Liver (tissue), 8 donors: ENCODE measurements at regions not wholly inside any gene's neighbourhood (a gene's known extent, or its start where the extent isn't known, plus 50 kb on each side); places are given as distances from the start of the nearest gene placed in this dataset.

Experiments
- DNase-seq: peaks from one replicate; pipeline ENCODE4 v3.0.0-alpha.2; 2017; ENCODE audit warnings: low spot score
- H3K27ac ChIP-seq, 2 donors: one replicate each; pipeline ENCODE4 v1.7.0; 2013; ENCODE audit warnings: inconsistent platforms in 2 of 2, low read length in 2 of 2, control low read depth in 1 of 2, low read depth in 1 of 2, mild to moderate bottlenecking in 1 of 2
- H3K27me3 ChIP-seq, 4 donors: one replicate each; pipeline versions ENCODE4 v1.6.1 to v1.7.0; 2013; ENCODE audit warnings: low read length in 3 of 4, inconsistent platforms in 1 of 4, mild to moderate bottlenecking in 1 of 4, moderate library complexity in 1 of 4; ENCODE audit not compliant: control insufficient read depth in 4 of 4, insufficient read depth in 4 of 4
- H3K36me3 ChIP-seq, 4 donors: one replicate each; pipeline versions ENCODE4 v1.6.1 to v1.7.0; 2013; ENCODE audit warnings: low read length in 3 of 4, mild to moderate bottlenecking in 3 of 4, low read depth in 1 of 4, moderate library complexity in 1 of 4; ENCODE audit not compliant: control insufficient read depth in 4 of 4, insufficient read depth in 3 of 4
- H3K4me1 ChIP-seq, 4 donors: one replicate each; pipeline versions ENCODE4 v1.6.1 to v1.7.0; 2013; ENCODE audit warnings: low read length in 3 of 4, mild to moderate bottlenecking in 3 of 4, moderate library complexity in 1 of 4; ENCODE audit not compliant: control insufficient read depth in 4 of 4, insufficient read depth in 4 of 4
- H3K4me3 ChIP-seq, 3 donors: one replicate each; pipeline versions ENCODE4 v1.6.1 to v1.7.0; 2013; ENCODE audit warnings: low read length in 3 of 3, control low read depth in 1 of 3, low read depth in 1 of 3, mild to moderate bottlenecking in 1 of 3
- H3K9ac ChIP-seq, 2 donors: one replicate each; pipeline ENCODE4 v1.7.0; 2013; ENCODE audit warnings: low read length in 2 of 2, mild to moderate bottlenecking in 2 of 2, moderate library complexity in 2 of 2, control low read depth in 1 of 2, low read depth in 1 of 2
- H3K9me3 ChIP-seq, 4 donors: one replicate each; pipeline versions ENCODE4 v1.6.1 to v1.7.0; 2013; ENCODE audit warnings: low read length in 3 of 4; ENCODE audit not compliant: control insufficient read depth in 4 of 4
- EGR1 ChIP-seq, 2 donors: IDR thresholded peaks; 2 replicates each; pipeline ENCODE4 v1.6.1; 2016 to 2018; ENCODE audit warnings: antibody characterized with exemption in 2 of 2, low read depth in 2 of 2
- FOXA1 ChIP-seq: IDR thresholded peaks from 2 replicates; pipeline ENCODE4 v1.6.1; 2016; ENCODE audit warnings: antibody characterized with exemption
- FOXA2 ChIP-seq: IDR thresholded peaks from 2 replicates; pipeline ENCODE4 v1.6.1; 2016; ENCODE audit warnings: antibody characterized with exemption
- HNF4A ChIP-seq, 2 donors: conservative IDR thresholded peaks; 2 replicates each; pipeline ENCODE4 v1.6.1; 2016; ENCODE audit warnings: antibody characterized with exemption in 2 of 2, mild to moderate bottlenecking in 2 of 2
- HNF4G ChIP-seq: IDR thresholded peaks from 2 replicates; pipeline ENCODE4 v1.6.1; 2016; ENCODE audit warnings: antibody characterized with exemption
- JUND ChIP-seq, 2 donors: IDR thresholded peaks; 2 replicates each; pipeline ENCODE4 v1.6.1; 2016; ENCODE audit warnings: antibody characterized with exemption in 2 of 2
- NR2F2 ChIP-seq: IDR thresholded peaks from 2 replicates; pipeline ENCODE4 v1.6.1; 2016; ENCODE audit warnings: antibody characterized with exemption
- RAD21 ChIP-seq, 2 donors: IDR thresholded peaks; 2 replicates each; pipeline ENCODE4 v1.6.1; 2016; ENCODE audit warnings: antibody characterized with exemption in 2 of 2, mild to moderate bottlenecking in 2 of 2
- RXRA ChIP-seq, 2 donors: IDR thresholded peaks; 2 replicates each; pipeline ENCODE4 v1.6.1; 2017 to 2018; ENCODE audit warnings: antibody characterized with exemption in 2 of 2, mild to moderate bottlenecking in 1 of 2
- SP1 ChIP-seq: IDR thresholded peaks from 2 replicates; pipeline ENCODE4 v1.6.1; 2018; ENCODE audit warnings: antibody characterized with exemption, mild to moderate bottlenecking
- TAF1 ChIP-seq: conservative IDR thresholded peaks from 2 replicates; pipeline ENCODE4 v1.6.1; 2016; ENCODE audit warnings: antibody characterized with exemption, mild to moderate bottlenecking
- YY1 ChIP-seq: IDR thresholded peaks from 2 replicates; pipeline ENCODE4 v1.6.1; 2016; ENCODE audit warnings: antibody characterized with exemption, mild to moderate bottlenecking
- WGBS: extraction: QIAGEN DNeasy Blood & Tissue Kit; methylation state at CpG from one replicate; pipeline ENCODE4 v1.1.7; 2013; 5-methylcytosine and 5-hydroxymethylcytosine counted together
- TF ChIP-seq, protein P1 (sequence below): fragments of 150-350 bp; IDR thresholded peaks from 2 replicates; pipeline ENCODE4 v1.5.1; 2017; ENCODE audit warnings: improper control_type of control experiment, low read depth, low read length; ENCODE audit not compliant: missing input control
- TF ChIP-seq, protein P2 (sequence below): IDR thresholded peaks from 2 replicates; pipeline ENCODE4 v1.6.1; 2016; ENCODE audit warnings: antibody characterized with exemption
- TF ChIP-seq, protein P3 (sequence below): IDR thresholded peaks from 2 replicates; pipeline ENCODE4 v1.6.1; 2016; ENCODE audit warnings: antibody characterized with exemption
- TF ChIP-seq, protein P4 (sequence below): IDR thresholded peaks from 2 replicates; pipeline ENCODE4 v1.6.1; 2016; ENCODE audit warnings: antibody characterized with exemption, mild to moderate bottlenecking
- TF ChIP-seq, protein P5 (sequence below): IDR thresholded peaks from 2 replicates; pipeline ENCODE4 v1.6.1; 2016; ENCODE audit warnings: antibody characterized with exemption
- donor health status: healthy.
- donor health status: healthy.
- donor health status: healthy.
- donor health status: healthy.
- donor health status: healthy.

DNA sequence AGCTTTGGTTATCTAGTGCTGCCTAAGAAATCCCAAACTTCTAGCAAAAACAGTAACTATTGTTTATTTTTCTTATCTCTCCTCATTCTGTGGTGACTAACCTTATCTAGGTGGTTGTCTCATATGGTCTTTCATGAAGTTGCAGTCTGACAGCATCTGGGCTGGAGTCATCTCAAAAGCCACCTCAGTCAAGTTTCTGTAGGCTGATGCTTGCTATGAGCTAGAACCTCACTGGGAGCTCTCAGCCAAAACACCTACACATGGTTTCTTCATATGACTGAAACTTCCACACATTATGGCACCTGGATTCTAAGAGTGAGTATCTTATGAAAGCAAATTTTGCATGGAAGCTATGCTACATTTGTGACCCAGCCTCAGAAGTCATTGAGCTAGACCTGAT lies 596.4 kb upstream of the VRK2 start:
- Histone ChIP-seq H3K9me3 (no peaks in the 10 kb centered on the region), H3K4me3 (no peak overlapping the region), H3K27ac (no peak overlapping the region), H3K27me3 (no peaks in the 10 kb centered on the region), H3K4me1 (no peaks in the 10 kb centered on the region), H3K9ac (no peak overlapping the region), H3K36me3 (no peaks in the 10 kb centered on the region)
- TF ChIP-seq HNF4A (conservative IDR thresholded peaks at IDR 0.05): no peak
- TF ChIP-seq RXRA (IDR thresholded peaks at IDR 0.05): no peak
- no peak for TF ChIP-seq FOXA2
- TF ChIP-seq TAF1: no peak
- TF ChIP-seq JUND (IDR thresholded peaks at IDR 0.05): no peak
- no peak for TF ChIP-seq RAD21 (IDR thresholded peaks at IDR 0.05)
- TF ChIP-seq NR2F2: no peak
- no peak for TF ChIP-seq SP1
- TF ChIP-seq EGR1 (IDR thresholded peaks at IDR 0.05; ENCODE audit: low read depth in 2 of 2): no peak
- TF ChIP-seq, protein P1, sequence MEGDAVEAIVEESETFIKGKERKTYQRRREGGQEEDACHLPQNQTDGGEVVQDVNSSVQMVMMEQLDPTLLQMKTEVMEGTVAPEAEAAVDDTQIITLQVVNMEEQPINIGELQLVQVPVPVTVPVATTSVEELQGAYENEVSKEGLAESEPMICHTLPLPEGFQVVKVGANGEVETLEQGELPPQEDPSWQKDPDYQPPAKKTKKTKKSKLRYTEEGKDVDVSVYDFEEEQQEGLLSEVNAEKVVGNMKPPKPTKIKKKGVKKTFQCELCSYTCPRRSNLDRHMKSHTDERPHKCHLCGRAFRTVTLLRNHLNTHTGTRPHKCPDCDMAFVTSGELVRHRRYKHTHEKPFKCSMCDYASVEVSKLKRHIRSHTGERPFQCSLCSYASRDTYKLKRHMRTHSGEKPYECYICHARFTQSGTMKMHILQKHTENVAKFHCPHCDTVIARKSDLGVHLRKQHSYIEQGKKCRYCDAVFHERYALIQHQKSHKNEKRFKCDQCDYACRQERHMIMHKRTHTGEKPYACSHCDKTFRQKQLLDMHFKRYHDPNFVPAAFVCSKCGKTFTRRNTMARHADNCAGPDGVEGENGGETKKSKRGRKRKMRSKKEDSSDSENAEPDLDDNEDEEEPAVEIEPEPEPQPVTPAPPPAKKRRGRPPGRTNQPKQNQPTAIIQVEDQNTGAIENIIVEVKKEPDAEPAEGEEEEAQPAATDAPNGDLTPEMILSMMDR: no peak
- TF ChIP-seq, protein P2, sequence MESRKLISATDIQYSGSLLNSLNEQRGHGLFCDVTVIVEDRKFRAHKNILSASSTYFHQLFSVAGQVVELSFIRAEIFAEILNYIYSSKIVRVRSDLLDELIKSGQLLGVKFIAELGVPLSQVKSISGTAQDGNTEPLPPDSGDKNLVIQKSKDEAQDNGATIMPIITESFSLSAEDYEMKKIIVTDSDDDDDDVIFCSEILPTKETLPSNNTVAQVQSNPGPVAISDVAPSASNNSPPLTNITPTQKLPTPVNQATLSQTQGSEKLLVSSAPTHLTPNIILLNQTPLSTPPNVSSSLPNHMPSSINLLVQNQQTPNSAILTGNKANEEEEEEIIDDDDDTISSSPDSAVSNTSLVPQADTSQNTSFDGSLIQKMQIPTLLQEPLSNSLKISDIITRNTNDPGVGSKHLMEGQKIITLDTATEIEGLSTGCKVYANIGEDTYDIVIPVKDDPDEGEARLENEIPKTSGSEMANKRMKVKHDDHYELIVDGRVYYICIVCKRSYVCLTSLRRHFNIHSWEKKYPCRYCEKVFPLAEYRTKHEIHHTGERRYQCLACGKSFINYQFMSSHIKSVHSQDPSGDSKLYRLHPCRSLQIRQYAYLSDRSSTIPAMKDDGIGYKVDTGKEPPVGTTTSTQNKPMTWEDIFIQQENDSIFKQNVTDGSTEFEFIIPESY: no peak
- no peak for DNase-seq

DNA sequence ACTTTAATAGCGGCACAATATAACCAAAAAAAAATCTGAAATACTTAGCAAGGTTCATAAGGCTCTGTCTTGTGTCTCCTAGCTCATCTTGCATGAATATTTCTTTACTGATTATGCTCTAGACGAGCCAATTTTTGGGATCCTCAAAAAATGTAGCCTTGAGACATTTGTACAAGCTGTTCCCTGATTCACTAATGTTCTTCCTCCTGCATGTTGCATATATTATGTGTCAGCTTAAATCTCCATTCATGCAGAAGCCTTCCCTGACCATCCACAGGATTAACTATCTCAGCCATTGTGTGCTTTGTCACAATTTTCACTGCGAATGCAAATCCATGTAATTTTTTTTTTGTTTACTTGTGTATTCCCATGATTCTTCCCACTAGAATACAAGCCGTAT lies 594.0 kb upstream of the VRK2 start:
- DNase-seq: no peak
- TF ChIP-seq EGR1 (IDR thresholded peaks at IDR 0.05; ENCODE audit: low read depth in 2 of 2) (no peak), HNF4G (no peak), SP1 (no peak), YY1 (no peak), TAF1 (no peak), FOXA2 (no peak), RXRA (IDR thresholded peaks at IDR 0.05) (no peak), RAD21 (IDR thresholded peaks at IDR 0.05) (no peak), FOXA1 (no peak)
- TF ChIP-seq, protein P3, sequence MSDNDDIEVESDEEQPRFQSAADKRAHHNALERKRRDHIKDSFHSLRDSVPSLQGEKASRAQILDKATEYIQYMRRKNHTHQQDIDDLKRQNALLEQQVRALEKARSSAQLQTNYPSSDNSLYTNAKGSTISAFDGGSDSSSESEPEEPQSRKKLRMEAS: no peak
- TF ChIP-seq, protein P4, sequence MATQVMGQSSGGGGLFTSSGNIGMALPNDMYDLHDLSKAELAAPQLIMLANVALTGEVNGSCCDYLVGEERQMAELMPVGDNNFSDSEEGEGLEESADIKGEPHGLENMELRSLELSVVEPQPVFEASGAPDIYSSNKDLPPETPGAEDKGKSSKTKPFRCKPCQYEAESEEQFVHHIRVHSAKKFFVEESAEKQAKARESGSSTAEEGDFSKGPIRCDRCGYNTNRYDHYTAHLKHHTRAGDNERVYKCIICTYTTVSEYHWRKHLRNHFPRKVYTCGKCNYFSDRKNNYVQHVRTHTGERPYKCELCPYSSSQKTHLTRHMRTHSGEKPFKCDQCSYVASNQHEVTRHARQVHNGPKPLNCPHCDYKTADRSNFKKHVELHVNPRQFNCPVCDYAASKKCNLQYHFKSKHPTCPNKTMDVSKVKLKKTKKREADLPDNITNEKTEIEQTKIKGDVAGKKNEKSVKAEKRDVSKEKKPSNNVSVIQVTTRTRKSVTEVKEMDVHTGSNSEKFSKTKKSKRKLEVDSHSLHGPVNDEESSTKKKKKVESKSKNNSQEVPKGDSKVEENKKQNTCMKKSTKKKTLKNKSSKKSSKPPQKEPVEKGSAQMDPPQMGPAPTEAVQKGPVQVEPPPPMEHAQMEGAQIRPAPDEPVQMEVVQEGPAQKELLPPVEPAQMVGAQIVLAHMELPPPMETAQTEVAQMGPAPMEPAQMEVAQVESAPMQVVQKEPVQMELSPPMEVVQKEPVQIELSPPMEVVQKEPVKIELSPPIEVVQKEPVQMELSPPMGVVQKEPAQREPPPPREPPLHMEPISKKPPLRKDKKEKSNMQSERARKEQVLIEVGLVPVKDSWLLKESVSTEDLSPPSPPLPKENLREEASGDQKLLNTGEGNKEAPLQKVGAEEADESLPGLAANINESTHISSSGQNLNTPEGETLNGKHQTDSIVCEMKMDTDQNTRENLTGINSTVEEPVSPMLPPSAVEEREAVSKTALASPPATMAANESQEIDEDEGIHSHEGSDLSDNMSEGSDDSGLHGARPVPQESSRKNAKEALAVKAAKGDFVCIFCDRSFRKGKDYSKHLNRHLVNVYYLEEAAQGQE: no peak
- TF ChIP-seq, protein P5, sequence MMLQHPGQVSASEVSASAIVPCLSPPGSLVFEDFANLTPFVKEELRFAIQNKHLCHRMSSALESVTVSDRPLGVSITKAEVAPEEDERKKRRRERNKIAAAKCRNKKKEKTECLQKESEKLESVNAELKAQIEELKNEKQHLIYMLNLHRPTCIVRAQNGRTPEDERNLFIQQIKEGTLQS: no peak
- TF ChIP-seq, protein P2: no peak
- Histone ChIP-seq H3K4me1 (no peaks in the 10 kb centered on the region), H3K27me3 (no peaks in the 10 kb centered on the region), H3K27ac (no peak overlapping the region), H3K9me3 (no peaks in the 10 kb centered on the region), H3K9ac (no peak overlapping the region), H3K4me3 (no peak overlapping the region), H3K36me3 (no peaks in the 10 kb centered on the region)
- WGBS: 69% methylated on average over 4 of the region's 4 CpGs
